ENCODE measurements at regions not wholly inside any gene's neighbourhood (a gene's known extent, or its start where the extent isn't known, plus 50 kb on each side); places are given as distances from the start of the nearest gene placed in this dataset.

GRCh38 chr13:69010789-69011188, 1096.8 kb upstream of the ATXN8OS start:
- 91 to 93% methylated on average over 3 of the region's 3 CpGs for WGBS, 2 donors
- Histone ChIP-seq H3K36me3 (no peaks in the 10 kb centered on the region), H3K4me3 (no peak overlapping the region), H3K4me1 (no peaks in the 10 kb centered on the region), H3K9me3 (no peaks in the 10 kb centered on the region), H3K27ac (no peak overlapping the region), H3K27me3 (no peaks in the 10 kb centered on the region)
- ATAC-seq (ENCODE audit: low FRiP score in 2 of 2) (no peak), DNase-seq (no peak)
- TF ChIP-seq CTCF (IDR thresholded peaks at IDR 0.05), result no peak
- TF ChIP-seq POLR2AphosphoS5 (IDR thresholded peaks at IDR 0.05), result no peak
- TF ChIP-seq EP300 (IDR thresholded peaks at IDR 0.05), result no peak
- no peak for TF ChIP-seq POLR2A (IDR thresholded peaks at IDR 0.05)

DNA sequence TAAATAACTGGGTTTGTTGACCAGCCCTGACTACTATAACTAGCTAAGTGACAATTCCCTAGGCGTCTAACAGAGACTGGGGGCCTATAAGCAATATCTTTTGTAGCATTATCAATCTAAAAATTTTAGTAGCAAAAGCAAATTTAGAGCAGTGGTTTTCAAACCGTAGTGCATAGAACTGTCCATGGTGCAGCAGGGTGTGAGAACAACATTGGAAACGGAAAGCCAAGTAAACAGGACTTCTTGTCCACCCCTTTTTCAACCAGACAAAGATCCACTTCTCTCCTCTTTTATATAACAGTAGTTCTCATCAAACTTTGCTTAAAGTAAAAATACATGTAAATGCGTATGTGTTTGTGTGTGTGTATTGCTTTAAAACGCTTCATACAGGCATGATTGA, 1099.1 kb upstream of the ATXN8OS start:
- TF ChIP-seq POLR2AphosphoS5 (IDR thresholded peaks at IDR 0.05) (no peak), POLR2A (IDR thresholded peaks at IDR 0.05) (no peak), CTCF (IDR thresholded peaks at IDR 0.05) (no peak), EP300 (IDR thresholded peaks at IDR 0.05) (no peak)
- no peaks in the 10 kb centered on the region for H3K4me1 ChIP-seq
- DNase-seq (no peak), ATAC-seq (ENCODE audit: low FRiP score in 2 of 2) (no peak)
- 83 to 86% methylated on average over 5 of the region's 5 CpGs for WGBS, 2 donors
- no peak overlapping the region for H3K4me3 ChIP-seq
- no peak overlapping the region for H3K27ac ChIP-seq
- no peaks in the 10 kb centered on the region for H3K36me3 ChIP-seq
- no peaks in the 10 kb centered on the region for H3K9me3 ChIP-seq
- no peaks in the 10 kb centered on the region for H3K27me3 ChIP-seq

DNA sequence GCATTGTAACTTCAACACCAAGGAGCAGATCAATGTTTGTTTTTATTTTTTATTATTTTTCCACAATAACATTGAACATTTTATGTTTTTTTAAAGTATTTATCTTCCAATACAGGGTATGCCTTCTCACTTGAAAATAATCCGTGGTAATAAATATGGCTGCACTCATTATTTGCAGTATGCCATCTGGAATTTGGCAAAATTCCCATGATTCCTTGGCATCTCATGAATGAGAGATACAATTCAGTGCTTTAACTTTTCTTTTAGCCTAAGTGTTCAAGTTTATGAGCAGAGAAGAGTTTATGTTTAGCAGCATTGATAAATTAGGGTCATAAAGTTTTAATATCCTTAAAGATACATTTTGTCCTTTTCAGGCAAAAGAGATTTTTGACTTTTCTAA, 1109.6 kb upstream of the ATXN8OS start:
- DNase-seq, result no peak
- Histone ChIP-seq H3K36me3 (no peaks in the 10 kb centered on the region), H3K27ac (no peak overlapping the region), H3K27me3 (no peaks in the 10 kb centered on the region), H3K9me3 (peaks cover 0 to 9% (median 2%) of the 10 kb centered on the region in 4 donors), H3K4me1 (no peaks in the 10 kb centered on the region), H3K4me3 (no peak overlapping the region)
- TF ChIP-seq POLR2A (IDR thresholded peaks at IDR 0.05), result no peak
- no peak for TF ChIP-seq POLR2AphosphoS5 (IDR thresholded peaks at IDR 0.05)
- no peak for TF ChIP-seq CTCF (IDR thresholded peaks at IDR 0.05)
- no peak for ATAC-seq (ENCODE audit: low FRiP score in 2 of 2)
- WGBS, 2 donors, result 70 to 77% methylated on average over 1 of the region's 1 CpG

DNA sequence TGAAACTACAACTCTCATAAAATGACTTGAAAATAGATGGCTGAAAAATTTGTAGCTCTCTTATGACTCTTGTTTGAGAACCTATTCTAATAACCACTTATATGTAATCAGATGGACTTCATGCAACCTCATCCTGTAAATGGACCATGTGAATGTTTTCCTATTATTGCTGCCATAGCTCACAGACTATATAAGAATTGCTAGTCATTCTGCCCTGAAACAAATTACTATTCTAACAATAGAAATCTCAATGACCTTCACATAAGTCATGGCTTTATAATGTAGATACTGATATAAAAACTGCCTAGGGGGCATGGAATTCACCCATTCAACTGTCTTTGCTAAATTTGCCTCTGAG, 1111.0 kb upstream of the ATXN8OS start:
- H3K27me3 ChIP-seq, result no peaks in the 10 kb centered on the region
- no peak for TF ChIP-seq POLR2AphosphoS5 (IDR thresholded peaks at IDR 0.05)
- TF ChIP-seq CTCF (IDR thresholded peaks at IDR 0.05), result no peak
- TF ChIP-seq POLR2A (IDR thresholded peaks at IDR 0.05), result no peak
- TF ChIP-seq EP300 (IDR thresholded peaks at IDR 0.05), result no peak
- ATAC-seq (ENCODE audit: low FRiP score in 2 of 2), result no peak

GRCh38 chr13:68995972-68996667, 1111.5 kb upstream of the ATXN8OS start:
- Histone ChIP-seq H3K27me3 (no peaks in the 10 kb centered on the region), H3K27ac (no peak overlapping the region), H3K4me1 (no peaks in the 10 kb centered on the region), H3K4me3 (no peak overlapping the region), H3K9me3 (peaks cover 0 to 4% (median 0%) of the 10 kb centered on the region in 4 donors), H3K36me3 (no peaks in the 10 kb centered on the region)
- no peak for ATAC-seq (ENCODE audit: low FRiP score in 2 of 2)
- TF ChIP-seq EP300 (IDR thresholded peaks at IDR 0.05) (no peak), POLR2AphosphoS5 (IDR thresholded peaks at IDR 0.05) (no peak), CTCF (IDR thresholded peaks at IDR 0.05) (no peak), POLR2A (IDR thresholded peaks at IDR 0.05) (no peak)
- DNase-seq, result no peak
- WGBS, 2 donors, result 62 to 70% methylated on average over 3 of the region's 3 CpGs

More for the DNA sequence above, 1111.0 kb upstream of the ATXN8OS start:
- Histone ChIP-seq H3K4me1 (no peaks in the 10 kb centered on the region), H3K4me3 (no peak overlapping the region), H3K36me3 (no peaks in the 10 kb centered on the region), H3K9me3 (peaks cover 0 to 5% (median under 1%) of the 10 kb centered on the region in 4 donors), H3K27ac (no peak overlapping the region)
- no peak for DNase-seq

Measured in upper lobe of left lung (tissue), 6 donors.